ENCODE measurements at regions not wholly inside any gene's neighbourhood (a gene's known extent, or its start where the extent isn't known, plus 50 kb on each side); places are given as distances from the start of the nearest gene placed in this dataset.

DNA sequence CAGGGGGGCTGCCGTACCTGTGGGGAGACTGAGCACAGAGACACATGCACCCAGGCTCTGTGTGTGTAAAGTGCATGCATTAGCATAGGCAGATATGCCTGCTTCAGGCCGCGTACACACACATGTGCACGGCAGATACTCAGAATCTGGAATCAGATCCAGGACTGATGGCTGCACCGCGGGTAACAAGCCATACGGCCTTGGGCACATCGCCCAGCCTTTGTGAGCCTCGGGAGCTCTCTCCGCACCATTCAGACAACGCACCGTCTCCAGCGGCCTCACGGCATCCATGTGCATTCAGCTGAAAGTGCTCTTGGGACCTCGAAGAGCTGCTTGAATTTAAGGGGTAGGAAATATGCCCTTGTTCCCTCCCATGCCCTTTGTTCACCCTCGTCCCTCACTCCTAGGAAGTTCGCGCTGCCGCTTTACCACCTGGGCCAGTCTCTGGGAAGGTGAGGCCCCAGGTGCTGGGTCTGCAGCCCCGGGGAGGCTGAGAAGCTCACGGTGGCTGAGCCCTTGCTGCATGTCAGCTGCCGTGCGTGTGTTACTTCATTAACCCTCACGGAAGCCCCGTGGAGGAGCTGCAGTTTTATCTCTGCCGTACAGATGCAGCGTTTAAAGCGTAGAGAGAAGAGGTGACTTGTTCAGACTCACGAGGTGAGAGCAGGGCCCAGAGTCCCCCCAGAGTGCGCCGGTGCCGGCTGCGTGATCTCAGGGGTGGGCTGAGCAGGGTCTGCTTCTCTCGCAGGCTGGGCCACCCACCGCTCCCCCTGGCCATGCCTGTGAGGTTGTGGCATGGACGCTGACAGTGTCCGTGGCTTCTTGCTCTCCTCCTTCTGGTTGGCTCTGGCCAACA is 377.7 kb upstream of the MYT1L start:
- ChIA-PET POLR2A (no interaction called here), CTCF (no interaction called here)
- intact Hi-C loops (cut with micrococcal nuclease): no loop called here
- Mint-ChIP-seq H3K9me3 (no peaks in the 10 kb centered on the region), H3K4me1 (ENCODE audit: low read depth) (peaks cover 1% of the 10 kb centered on the region), H3K27ac (no peak overlapping the region), H3K27me3 (no peaks in the 10 kb centered on the region), H3K36me3 (no peaks in the 10 kb centered on the region), H3K4me3 (no peak overlapping the region)
- no peak for DNase-seq

GRCh38 chr2:2707206-2707991 is 376.3 kb upstream of the MYT1L start:
- CTCF ChIA-PET: no interaction called here
- Mint-ChIP-seq H3K36me3 (no peaks in the 10 kb centered on the region), H3K9me3 (no peaks in the 10 kb centered on the region), H3K4me1 (ENCODE audit: low read depth) (peaks cover 1% of the 10 kb centered on the region), H3K4me3 (no peak overlapping the region), H3K27ac (no peak overlapping the region), H3K27me3 (no peaks in the 10 kb centered on the region)
- POLR2A ChIA-PET: no interaction called here
- no peak for DNase-seq
- intact Hi-C loops (cut with micrococcal nuclease): no loop called here

GRCh38 chr2:2706306-2706705 is 375.2 kb upstream of the MYT1L start:
- H3K4me1 Mint-ChIP-seq (ENCODE audit: low read depth): peaks cover 1% of the 10 kb centered on the region
- no peaks in the 10 kb centered on the region for H3K9me3 Mint-ChIP-seq
- ChIA-PET CTCF (no interaction called here), POLR2A (no interaction called here)
- intact Hi-C loops (cut with micrococcal nuclease): no loop called here
- H3K27me3 Mint-ChIP-seq: no peaks in the 10 kb centered on the region
- DNase-seq: no peak
- H3K27ac Mint-ChIP-seq: no peak overlapping the region
- H3K36me3 Mint-ChIP-seq: no peaks in the 10 kb centered on the region
- H3K4me3 Mint-ChIP-seq: no peak overlapping the region

DNA sequence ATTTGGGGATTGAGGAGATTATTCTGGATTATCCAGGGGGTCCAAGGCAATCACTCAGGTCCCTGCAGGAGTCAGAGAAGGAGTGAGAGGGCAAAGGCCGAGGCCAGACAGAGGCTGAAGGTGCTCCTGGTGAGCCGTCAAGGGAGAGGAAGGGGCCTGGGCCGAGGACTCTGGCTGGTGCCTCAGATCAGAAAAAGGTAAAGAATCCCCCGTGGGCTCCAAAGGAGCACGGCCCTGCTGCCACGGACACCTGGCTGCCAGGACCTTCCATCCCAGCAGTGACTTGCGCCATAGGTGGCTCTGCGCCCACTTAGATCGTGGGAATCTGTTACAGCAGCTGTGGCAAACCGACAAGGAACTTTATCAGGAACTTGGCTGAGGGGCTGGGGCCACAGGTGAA is 374.8 kb upstream of the MYT1L start:
- Mint-ChIP-seq H3K9me3 (no peaks in the 10 kb centered on the region), H3K27me3 (no peaks in the 10 kb centered on the region), H3K4me1 (ENCODE audit: low read depth) (peaks cover 1% of the 10 kb centered on the region), H3K4me3 (no peak overlapping the region), H3K27ac (no peak overlapping the region), H3K36me3 (no peaks in the 10 kb centered on the region)
- no peak for DNase-seq
- intact Hi-C loops (cut with micrococcal nuclease): no loop called here
- POLR2A ChIA-PET: no interaction called here
- CTCF ChIA-PET: no interaction called here

DNA sequence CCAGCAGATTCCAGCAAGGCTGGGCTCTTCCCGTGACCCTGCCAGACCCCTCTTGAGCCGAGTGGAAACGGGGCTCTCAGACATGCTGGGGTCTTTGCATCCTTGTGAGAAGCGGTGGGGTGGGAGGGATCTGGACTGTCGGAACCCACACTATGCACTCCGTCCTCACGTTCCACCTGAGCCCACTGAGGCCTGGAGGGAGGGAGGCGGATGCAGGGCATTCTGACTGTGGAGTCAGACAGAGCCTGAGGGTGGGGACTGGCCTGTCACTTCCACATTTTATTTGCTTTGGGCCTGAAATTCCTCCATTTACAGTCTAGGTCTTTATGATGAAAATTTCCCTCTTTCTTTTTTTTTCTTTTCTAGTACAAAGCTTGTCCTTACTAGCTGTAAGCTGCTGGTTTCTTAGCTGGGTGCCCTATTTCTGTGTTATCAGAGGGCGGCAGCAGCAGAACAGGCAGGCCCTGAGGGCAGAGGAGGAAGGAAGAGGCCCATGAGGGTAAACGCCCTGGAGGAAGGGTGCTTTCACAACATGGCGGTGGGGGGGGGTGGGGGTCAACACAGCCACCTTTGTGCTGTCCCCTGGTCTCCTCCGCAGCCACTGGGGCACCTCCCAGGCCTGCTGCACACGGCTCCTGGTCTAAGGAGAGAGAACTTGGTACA is 373.5 kb upstream of the MYT1L start:
- H3K27me3 Mint-ChIP-seq: no peaks in the 10 kb centered on the region
- CTCF ChIA-PET: no interaction called here
- H3K4me3 Mint-ChIP-seq: no peak overlapping the region
- no peaks in the 10 kb centered on the region for H3K9me3 Mint-ChIP-seq
- POLR2A ChIA-PET: no interaction called here
- H3K27ac Mint-ChIP-seq: no peak overlapping the region
- H3K36me3 Mint-ChIP-seq: no peaks in the 10 kb centered on the region
- DNase-seq: no peak
- H3K4me1 Mint-ChIP-seq (ENCODE audit: low read depth): peaks cover 1% of the 10 kb centered on the region
- intact Hi-C loops (cut with micrococcal nuclease): no loop called here

DNA sequence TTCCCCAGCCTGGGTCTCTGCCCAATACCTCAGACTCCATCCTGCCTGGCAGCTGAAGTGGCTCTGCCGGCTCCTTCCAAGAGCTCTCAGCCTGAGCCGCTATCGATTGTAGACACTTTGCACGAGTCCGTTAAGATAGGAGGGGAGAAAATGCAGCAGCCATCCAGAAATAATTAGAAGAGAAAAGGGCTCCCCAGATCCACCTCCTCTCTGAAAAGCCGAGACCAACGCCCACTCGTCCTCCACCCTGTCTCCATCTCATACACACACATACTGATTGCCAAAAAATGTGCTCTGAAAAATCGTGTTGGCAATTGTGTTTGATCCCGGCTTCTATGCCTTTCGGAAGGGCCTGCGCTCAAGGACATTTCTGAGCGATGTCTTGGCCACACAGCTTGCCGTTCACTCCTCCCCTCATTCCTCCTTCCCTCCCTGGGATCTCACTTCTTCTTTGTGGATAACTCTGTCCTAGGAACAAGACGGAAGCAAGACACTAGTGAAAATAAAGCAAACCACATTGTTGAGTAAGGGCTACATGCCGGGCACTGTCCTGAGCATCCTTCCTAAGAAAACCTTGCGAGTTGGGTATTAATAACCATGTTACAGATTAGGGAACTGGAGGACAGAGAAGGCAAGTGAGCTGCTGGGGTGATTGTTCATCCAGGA is 372.8 kb upstream of the MYT1L start:
- Mint-ChIP-seq H3K4me1 (ENCODE audit: low read depth) (peaks cover 1% of the 10 kb centered on the region), H3K9me3 (no peaks in the 10 kb centered on the region), H3K27ac (no peak overlapping the region), H3K4me3 (no peak overlapping the region), H3K36me3 (no peaks in the 10 kb centered on the region), H3K27me3 (no peaks in the 10 kb centered on the region)
- POLR2A ChIA-PET: no interaction called here
- DNase-seq: no peak
- intact Hi-C loops (cut with micrococcal nuclease): no loop called here
- CTCF ChIA-PET: no interaction called here

GRCh38 chr2:2703172-2703571 is 372.1 kb upstream of the MYT1L start:
- Mint-ChIP-seq H3K9me3 (no peaks in the 10 kb centered on the region), H3K4me3 (no peak overlapping the region), H3K36me3 (no peaks in the 10 kb centered on the region), H3K27me3 (no peaks in the 10 kb centered on the region), H3K4me1 (ENCODE audit: low read depth) (peaks cover 1% of the 10 kb centered on the region), H3K27ac (no peak overlapping the region)
- CTCF ChIA-PET: no interaction called here
- DNase-seq: no peak
- intact Hi-C loops (cut with micrococcal nuclease): no loop called here
- POLR2A ChIA-PET: no interaction called here

GRCh38 chr2:2702385-2702784 is 371.3 kb upstream of the MYT1L start:
- intact Hi-C loops (cut with micrococcal nuclease): no loop called here
- peaks cover 1% of the 10 kb centered on the region for H3K4me1 Mint-ChIP-seq (ENCODE audit: low read depth)
- ChIA-PET CTCF (no interaction called here), POLR2A (no interaction called here)
- no peak overlapping the region for H3K27ac Mint-ChIP-seq
- no peak overlapping the region for H3K4me3 Mint-ChIP-seq
- DNase-seq: no peak
- H3K27me3 Mint-ChIP-seq: no peaks in the 10 kb centered on the region
- no peaks in the 10 kb centered on the region for H3K9me3 Mint-ChIP-seq
- no peaks in the 10 kb centered on the region for H3K36me3 Mint-ChIP-seq

DNA sequence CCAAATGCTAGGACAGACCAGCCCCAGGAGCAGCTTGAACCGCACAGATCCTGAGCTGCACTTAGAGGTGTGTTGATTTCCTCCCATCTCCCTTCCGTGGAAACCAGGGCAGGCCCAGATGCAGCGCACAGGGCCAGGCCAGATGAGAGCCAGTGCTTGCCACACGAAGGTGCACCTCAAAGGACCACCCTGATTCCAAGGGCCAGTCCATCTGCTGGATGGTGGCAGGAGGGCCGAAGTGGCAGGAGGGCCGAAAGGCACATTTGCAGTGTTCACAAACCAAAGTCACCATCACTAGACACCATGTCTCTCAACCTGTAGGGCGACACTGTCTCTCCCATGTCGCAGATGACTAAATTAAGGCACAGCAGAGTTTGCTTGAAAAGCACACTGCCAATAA is 370.7 kb upstream of the MYT1L start:
- CTCF ChIA-PET: no interaction called here

GRCh38 chr2:2701176-2701781 is 370.2 kb upstream of the MYT1L start:
- intact Hi-C loops (cut with micrococcal nuclease): no loop called here
- no peak for DNase-seq
- CTCF ChIA-PET: no interaction called here

More for the DNA sequence above, 370.7 kb upstream of the MYT1L start:
- H3K36me3 Mint-ChIP-seq: no peaks in the 10 kb centered on the region
- H3K27me3 Mint-ChIP-seq: no peaks in the 10 kb centered on the region
- no peak overlapping the region for H3K4me3 Mint-ChIP-seq
- POLR2A ChIA-PET: no interaction called here
- H3K9me3 Mint-ChIP-seq: no peaks in the 10 kb centered on the region
- DNase-seq: no peak
- intact Hi-C loops (cut with micrococcal nuclease): no loop called here
- H3K4me1 Mint-ChIP-seq (ENCODE audit: low read depth): peaks cover 1% of the 10 kb centered on the region
- H3K27ac Mint-ChIP-seq: no peak overlapping the region

GRCh38 chr2:2699121-2699505 is 368.0 kb upstream of the MYT1L start:
- Mint-ChIP-seq H3K27me3 (peaks cover 3% of the 10 kb centered on the region), H3K36me3 (no peaks in the 10 kb centered on the region), H3K9me3 (no peaks in the 10 kb centered on the region), H3K27ac (no peak overlapping the region), H3K4me3 (no peak overlapping the region), H3K4me1 (ENCODE audit: low read depth) (no peaks in the 10 kb centered on the region)
- no peak for DNase-seq
- intact Hi-C loops (cut with micrococcal nuclease): no loop called here
- ChIA-PET POLR2A (no interaction called here), CTCF (no interaction called here)

More at GRCh38 chr2:2701176-2701781, 370.2 kb upstream of the MYT1L start:
- Mint-ChIP-seq H3K4me3 (no peak overlapping the region), H3K9me3 (no peaks in the 10 kb centered on the region), H3K27ac (no peak overlapping the region), H3K27me3 (no peaks in the 10 kb centered on the region), H3K36me3 (no peaks in the 10 kb centered on the region), H3K4me1 (ENCODE audit: low read depth) (peaks cover 1% of the 10 kb centered on the region)
- POLR2A ChIA-PET: no interaction called here

All from activated CD4-positive, alpha-beta memory T cell treated with anti-CD3 and anti-CD28 coated beads for 36 hours (primary cell).